ENCODE measurements at regions not wholly inside any gene's neighbourhood (a gene's known extent, or its start where the extent isn't known, plus 50 kb on each side); places are given as distances from the start of the nearest gene placed in this dataset.
"Not testable (repeated sequence)": the region's sequence is repeated elsewhere in the genome, so short reads cannot be mapped to it uniquely, and the experiment has no call there.

DNA sequence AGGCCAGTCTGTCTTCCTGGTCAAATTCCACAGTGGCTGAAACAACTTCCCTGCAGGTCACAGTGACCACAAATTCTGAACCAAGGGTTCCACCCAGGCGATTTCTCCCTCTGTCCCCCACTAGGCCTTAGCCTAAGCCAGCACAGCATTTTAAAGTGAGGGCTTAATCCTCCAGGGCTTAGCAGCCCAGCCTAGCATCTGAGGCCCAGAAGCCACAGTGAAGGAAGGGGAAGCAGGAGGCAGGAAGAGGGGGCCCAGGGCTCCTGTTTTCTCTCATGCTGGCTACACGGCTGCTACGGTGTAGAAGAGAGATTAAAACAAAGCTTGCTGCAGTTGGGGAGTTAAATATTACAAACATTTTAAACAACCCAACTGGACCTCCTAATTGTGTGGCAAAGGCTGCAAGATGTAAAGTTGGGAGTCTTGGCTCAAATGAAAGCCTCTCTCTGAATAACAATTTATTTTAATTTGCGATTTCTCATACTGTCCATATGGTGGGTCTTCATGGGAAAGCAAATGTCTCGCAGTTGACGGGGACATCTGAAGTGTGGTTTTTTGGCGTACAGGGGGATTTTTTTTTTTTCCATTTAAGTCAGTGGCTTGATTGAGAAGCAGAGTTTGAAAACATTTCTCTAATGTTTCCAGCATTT is 170.8 kb upstream of the RAI2 start:
- H3K4me1 Mint-ChIP-seq: peaks cover 20% of the 10 kb centered on the region
- no peaks in the 10 kb centered on the region for H3K36me3 Mint-ChIP-seq
- no peaks in the 10 kb centered on the region for H3K27me3 Mint-ChIP-seq (ENCODE audit: low read depth)
- TF ChIP-seq, protein P1, sequence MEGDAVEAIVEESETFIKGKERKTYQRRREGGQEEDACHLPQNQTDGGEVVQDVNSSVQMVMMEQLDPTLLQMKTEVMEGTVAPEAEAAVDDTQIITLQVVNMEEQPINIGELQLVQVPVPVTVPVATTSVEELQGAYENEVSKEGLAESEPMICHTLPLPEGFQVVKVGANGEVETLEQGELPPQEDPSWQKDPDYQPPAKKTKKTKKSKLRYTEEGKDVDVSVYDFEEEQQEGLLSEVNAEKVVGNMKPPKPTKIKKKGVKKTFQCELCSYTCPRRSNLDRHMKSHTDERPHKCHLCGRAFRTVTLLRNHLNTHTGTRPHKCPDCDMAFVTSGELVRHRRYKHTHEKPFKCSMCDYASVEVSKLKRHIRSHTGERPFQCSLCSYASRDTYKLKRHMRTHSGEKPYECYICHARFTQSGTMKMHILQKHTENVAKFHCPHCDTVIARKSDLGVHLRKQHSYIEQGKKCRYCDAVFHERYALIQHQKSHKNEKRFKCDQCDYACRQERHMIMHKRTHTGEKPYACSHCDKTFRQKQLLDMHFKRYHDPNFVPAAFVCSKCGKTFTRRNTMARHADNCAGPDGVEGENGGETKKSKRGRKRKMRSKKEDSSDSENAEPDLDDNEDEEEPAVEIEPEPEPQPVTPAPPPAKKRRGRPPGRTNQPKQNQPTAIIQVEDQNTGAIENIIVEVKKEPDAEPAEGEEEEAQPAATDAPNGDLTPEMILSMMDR (IDR thresholded peaks at IDR 0.05; ENCODE audit: unreplicated experiment): no peak
- H3K4me3 Mint-ChIP-seq: no peak overlapping the region
- peak overlapping the region; percentile 1 for H3K27ac Mint-ChIP-seq
- peaks cover 28% of the 10 kb centered on the region for H3K9me3 Mint-ChIP-seq
- no peak for DNase-seq (ENCODE audit: low spot score in 2 of 2, unreplicated experiment in 2 of 2)

DNA sequence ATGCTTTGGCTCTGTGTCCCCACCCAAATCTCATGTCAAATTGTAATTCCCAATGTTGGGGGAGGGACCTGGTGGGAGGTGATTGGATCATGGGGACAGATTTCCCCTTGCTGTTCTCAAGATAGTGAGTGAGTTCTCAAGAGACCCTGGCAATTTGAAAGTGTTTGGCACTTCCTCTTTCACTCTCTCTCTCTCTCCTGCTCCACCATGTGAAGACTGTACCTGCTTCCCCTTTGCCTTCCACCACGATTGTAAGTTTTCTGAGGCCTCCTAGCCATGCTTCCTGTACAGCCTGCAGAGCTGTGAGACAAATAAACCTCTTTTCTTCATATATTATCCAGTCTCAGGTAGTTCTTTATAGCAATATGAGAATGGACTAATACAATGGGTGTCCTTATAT is 169.6 kb upstream of the RAI2 start:
- H3K4me3 Mint-ChIP-seq; H3K27me3 Mint-ChIP-seq (ENCODE audit: low read depth); DNase-seq (ENCODE audit: low spot score in 2 of 2, unreplicated experiment in 2 of 2); H3K36me3 Mint-ChIP-seq; H3K27ac Mint-ChIP-seq: not testable (repeated sequence)
- peaks cover 23% of the 10 kb centered on the region for H3K4me1 Mint-ChIP-seq
- H3K9me3 Mint-ChIP-seq: peaks cover 24% of the 10 kb centered on the region

DNA sequence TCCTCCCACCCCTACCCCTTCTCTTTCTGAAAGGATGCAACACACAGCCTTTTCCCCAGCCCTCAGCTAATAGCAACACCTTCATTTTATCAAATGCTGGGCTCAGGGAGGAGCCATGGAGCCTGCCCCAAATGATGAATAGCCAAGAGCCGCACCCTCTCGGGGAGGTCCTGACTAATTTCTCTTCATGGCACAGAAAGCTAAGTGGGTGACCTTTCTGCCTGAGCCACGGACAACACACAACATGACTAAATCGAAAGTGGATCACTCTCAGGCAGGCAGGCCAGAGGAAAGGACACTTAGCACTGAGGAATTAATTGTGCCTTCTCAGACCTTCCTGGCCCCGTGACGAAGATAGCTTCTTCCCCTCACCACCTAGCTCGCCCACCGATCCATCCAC is 165.1 kb upstream of the RAI2 start:
- no peak for DNase-seq (ENCODE audit: low spot score in 2 of 2, unreplicated experiment in 2 of 2)
- peaks cover 24% of the 10 kb centered on the region for H3K9me3 Mint-ChIP-seq
- peaks cover 5% of the 10 kb centered on the region for H3K4me1 Mint-ChIP-seq
- H3K36me3 Mint-ChIP-seq: peaks cover 2% of the 10 kb centered on the region
- TF ChIP-seq, protein P1 (IDR thresholded peaks at IDR 0.05; ENCODE audit: unreplicated experiment): no peak
- H3K27me3 Mint-ChIP-seq (ENCODE audit: low read depth): no peaks in the 10 kb centered on the region
- H3K27ac Mint-ChIP-seq: no peak overlapping the region
- H3K4me3 Mint-ChIP-seq: no peak overlapping the region

DNA sequence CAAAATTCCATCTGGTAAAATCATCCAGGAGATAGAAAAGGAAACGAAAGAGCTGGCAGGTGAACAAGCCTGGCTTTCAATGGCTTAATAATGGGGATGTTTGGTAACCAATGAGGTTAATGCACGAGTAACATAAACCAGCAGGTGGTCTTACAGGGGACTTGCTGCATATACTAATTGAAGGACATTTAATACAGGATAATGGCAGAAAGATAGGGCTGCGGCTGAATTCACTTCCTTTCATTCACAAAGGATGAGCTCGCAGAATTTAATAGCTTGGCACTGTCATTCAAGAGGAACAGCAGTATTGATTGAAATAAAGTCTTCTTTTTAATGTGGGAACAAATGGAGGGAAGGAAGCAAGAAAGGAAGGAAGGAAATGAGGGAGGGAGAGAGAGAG is 156.3 kb upstream of the RAI2 start:
- peaks cover 20% of the 10 kb centered on the region for H3K9me3 Mint-ChIP-seq
- H3K4me3 Mint-ChIP-seq: no peak overlapping the region
- H3K27ac Mint-ChIP-seq: no peak overlapping the region
- no peaks in the 10 kb centered on the region for H3K27me3 Mint-ChIP-seq (ENCODE audit: low read depth)
- H3K36me3 Mint-ChIP-seq: peaks cover 13% of the 10 kb centered on the region
- TF ChIP-seq, protein P1 (IDR thresholded peaks at IDR 0.05; ENCODE audit: unreplicated experiment): no peak
- no peaks in the 10 kb centered on the region for H3K4me1 Mint-ChIP-seq
- no peak for DNase-seq (ENCODE audit: low spot score in 2 of 2, unreplicated experiment in 2 of 2)

DNA sequence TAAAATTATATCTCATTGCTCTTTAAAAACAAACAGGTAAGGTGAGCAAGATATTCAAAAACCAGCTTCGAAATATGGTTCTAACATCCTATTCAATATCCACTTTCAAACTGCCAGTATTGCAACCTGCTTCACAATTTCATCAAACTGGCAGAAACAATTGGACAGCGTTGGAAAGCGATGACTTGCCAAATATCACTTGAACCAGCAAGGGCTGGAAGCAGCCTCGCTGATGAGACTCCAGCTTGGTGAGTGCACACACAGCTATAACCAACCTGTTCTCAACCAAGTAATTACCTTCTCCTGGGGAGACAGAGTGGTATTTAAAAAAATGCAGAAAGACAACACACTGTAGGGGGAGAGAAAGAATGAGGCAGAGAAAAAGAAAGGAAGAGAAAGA is 155.8 kb upstream of the RAI2 start:
- TF ChIP-seq, protein P1 (IDR thresholded peaks at IDR 0.05; ENCODE audit: unreplicated experiment): no peak
- peaks cover 25% of the 10 kb centered on the region for H3K9me3 Mint-ChIP-seq
- H3K4me1 Mint-ChIP-seq: no peaks in the 10 kb centered on the region
- no peak overlapping the region for H3K27ac Mint-ChIP-seq
- H3K4me3 Mint-ChIP-seq: no peak overlapping the region
- no peaks in the 10 kb centered on the region for H3K27me3 Mint-ChIP-seq (ENCODE audit: low read depth)
- peaks cover 13% of the 10 kb centered on the region for H3K36me3 Mint-ChIP-seq
- DNase-seq (ENCODE audit: low spot score in 2 of 2, unreplicated experiment in 2 of 2): no peak

DNA sequence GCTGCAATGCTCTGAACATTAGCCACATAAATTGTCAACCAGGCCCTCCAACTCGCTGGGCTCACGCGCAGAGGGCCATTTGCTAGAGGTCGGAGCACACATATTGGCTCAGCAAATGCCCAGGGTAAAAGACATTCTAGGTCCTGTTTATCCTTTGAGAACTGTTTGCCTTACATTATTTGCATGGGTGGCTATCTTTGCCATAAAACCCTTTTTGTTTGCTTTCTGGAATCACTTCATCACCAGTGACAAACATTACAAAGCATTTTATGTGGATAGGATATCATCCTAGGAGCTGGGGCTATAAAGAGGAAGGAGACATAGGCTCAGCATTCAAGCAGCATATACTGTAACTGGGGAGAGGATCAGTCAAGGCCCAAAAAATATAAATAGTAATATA is 149.2 kb upstream of the RAI2 start:
- no peak overlapping the region for H3K27ac Mint-ChIP-seq
- H3K27me3 Mint-ChIP-seq (ENCODE audit: low read depth): no peaks in the 10 kb centered on the region
- DNase-seq (ENCODE audit: low spot score in 2 of 2, unreplicated experiment in 2 of 2): no peak
- peaks cover 3% of the 10 kb centered on the region for H3K36me3 Mint-ChIP-seq
- TF ChIP-seq, protein P1 (IDR thresholded peaks at IDR 0.05; ENCODE audit: unreplicated experiment): no peak
- peaks cover 23% of the 10 kb centered on the region for H3K9me3 Mint-ChIP-seq
- no peaks in the 10 kb centered on the region for H3K4me1 Mint-ChIP-seq
- no peak overlapping the region for H3K4me3 Mint-ChIP-seq
